Nephron (organoid): ENCODE measurements at regions not wholly inside any gene's neighbourhood (a gene's known extent, or its start where the extent isn't known, plus 50 kb on each side); places are given as distances from the start of the nearest gene placed in this dataset.

Experiments
- H3K27ac Mint-ChIP-seq, 3 experiments: 2 replicates each; pipeline ENCODE4 v1.8.0; 2020; ENCODE audit warnings: mixed read lengths in 3 of 3, mild to moderate bottlenecking in 2 of 3, moderate library complexity in 1 of 3
- H3K27me3 Mint-ChIP-seq: 2 replicates; pipeline ENCODE4 v1.8.0; 2021; ENCODE audit warnings: low read depth, mild to moderate bottlenecking, moderate library complexity, mixed read lengths
- H3K36me3 Mint-ChIP-seq: 2 replicates; pipeline ENCODE4 v1.8.0; 2020; ENCODE audit warnings: low read depth, mixed read lengths
- H3K4me1 Mint-ChIP-seq: 2 replicates; pipeline ENCODE4 v1.8.0; 2020; ENCODE audit warnings: mixed read lengths
- H3K4me3 Mint-ChIP-seq, 3 experiments: 2 replicates each; pipeline ENCODE4 v1.8.0; 2020; ENCODE audit warnings: mild to moderate bottlenecking in 3 of 3, mixed read lengths in 3 of 3, moderate library complexity in 2 of 3
- H3K9me3 Mint-ChIP-seq: 2 replicates; pipeline ENCODE4 v1.8.0; 2020; ENCODE audit warnings: mixed read lengths
- CTCF ChIP-seq, 3 experiments: fragments of 200-600 bp; sonication (generic); IDR thresholded peaks; one replicate each; pipeline ENCODE4 v1.5.0; 2021; ENCODE audit warnings: antibody characterized with exemption in 3 of 3; ENCODE audit not compliant: unreplicated experiment in 3 of 3

GRCh38 chr21:35239811-35240219, 190.7 kb upstream of the RUNX1 start:
- H3K27me3 Mint-ChIP-seq = peaks cover 7% of the 10 kb centered on the region
- peak overlapping the region in 1 of 3 experiments; percentile 44 for H3K4me3 Mint-ChIP-seq
- no peak for TF ChIP-seq CTCF (IDR thresholded peaks at IDR 0.05; ENCODE audit: unreplicated experiment in 3 of 3)
- H3K4me1 Mint-ChIP-seq = peaks cover 32% of the 10 kb centered on the region
- no peak overlapping the region for H3K27ac Mint-ChIP-seq
- H3K36me3 Mint-ChIP-seq = no peaks in the 10 kb centered on the region
- peaks cover 4% of the 10 kb centered on the region for H3K9me3 Mint-ChIP-seq

GRCh38 chr21:35238119-35238518, 189.0 kb upstream of the RUNX1 start:
- H3K4me1 Mint-ChIP-seq = peaks cover 44% of the 10 kb centered on the region
- no peak for TF ChIP-seq CTCF (IDR thresholded peaks at IDR 0.05; ENCODE audit: unreplicated experiment in 3 of 3)
- no peak overlapping the region for H3K27ac Mint-ChIP-seq
- H3K4me3 Mint-ChIP-seq = peak overlapping the region in 1 of 3 experiments; percentile 33
- no peaks in the 10 kb centered on the region for H3K36me3 Mint-ChIP-seq
- peaks cover 5% of the 10 kb centered on the region for H3K9me3 Mint-ChIP-seq
- peaks cover 7% of the 10 kb centered on the region for H3K27me3 Mint-ChIP-seq

GRCh38 chr21:35237287-35237686, 188.2 kb upstream of the RUNX1 start:
- H3K27ac Mint-ChIP-seq = no peak overlapping the region
- no peaks in the 10 kb centered on the region for H3K36me3 Mint-ChIP-seq

GRCh38 chr21:35236090-35236489, 187.0 kb upstream of the RUNX1 start:
- Mint-ChIP-seq H3K9me3 (peaks cover 5% of the 10 kb centered on the region), H3K27me3 (peaks cover 3% of the 10 kb centered on the region), H3K4me3 (no peak overlapping the region), H3K36me3 (no peaks in the 10 kb centered on the region), H3K27ac (no peak overlapping the region), H3K4me1 (peaks cover 55% of the 10 kb centered on the region)
- TF ChIP-seq CTCF (IDR thresholded peaks at IDR 0.05; ENCODE audit: unreplicated experiment in 3 of 3) = no peak

More at GRCh38 chr21:35237287-35237686, 188.2 kb upstream of the RUNX1 start:
- peaks cover 48% of the 10 kb centered on the region for H3K4me1 Mint-ChIP-seq
- no peak overlapping the region for H3K4me3 Mint-ChIP-seq
- no peak for TF ChIP-seq CTCF (IDR thresholded peaks at IDR 0.05; ENCODE audit: unreplicated experiment in 3 of 3)
- peaks cover 5% of the 10 kb centered on the region for H3K9me3 Mint-ChIP-seq
- H3K27me3 Mint-ChIP-seq = peaks cover 7% of the 10 kb centered on the region

GRCh38 chr21:35234725-35235124, 185.6 kb upstream of the RUNX1 start:
- H3K9me3 Mint-ChIP-seq = peaks cover 5% of the 10 kb centered on the region
- no peak overlapping the region for H3K4me3 Mint-ChIP-seq
- no peak for TF ChIP-seq CTCF (IDR thresholded peaks at IDR 0.05; ENCODE audit: unreplicated experiment in 3 of 3)
- peaks cover 51% of the 10 kb centered on the region for H3K4me1 Mint-ChIP-seq
- H3K27me3 Mint-ChIP-seq = peaks cover 3% of the 10 kb centered on the region
- no peaks in the 10 kb centered on the region for H3K36me3 Mint-ChIP-seq
- H3K27ac Mint-ChIP-seq = no peak overlapping the region

GRCh38 chr21:35233756-35234155, 184.7 kb upstream of the RUNX1 start:
- Mint-ChIP-seq H3K27me3 (peaks cover 3% of the 10 kb centered on the region), H3K27ac (no peak overlapping the region), H3K4me1 (peaks cover 51% of the 10 kb centered on the region), H3K4me3 (no peak overlapping the region), H3K36me3 (no peaks in the 10 kb centered on the region), H3K9me3 (peaks cover 5% of the 10 kb centered on the region)
- TF ChIP-seq CTCF (IDR thresholded peaks at IDR 0.05; ENCODE audit: unreplicated experiment in 3 of 3) = no peak
